SK-N-SH treated with all-trans-retinoic acid at 6 μM for 48 hours (cell line): ENCODE measurements at regions not wholly inside any gene's neighbourhood (a gene's known extent, or its start where the extent isn't known, plus 50 kb on each side); places are given as distances from the start of the nearest gene placed in this dataset.
"Not testable (repeated sequence)": the region's sequence is repeated elsewhere in the genome, so short reads cannot be mapped to it uniquely, and the experiment has no call there.

Experiments
- ATAC-seq: fragments of 200-7000 bp; cut with Tn5 transposase; 3 replicates; pipeline ENCODE4 v1.9.1; 2020; ENCODE audit warnings: mild to moderate bottlenecking, moderate library complexity
- ARNTL ChIP-seq: fragments of 450-650 bp; formaldehyde crosslinking; IDR thresholded peaks from 2 replicates; pipeline ENCODE4 v1.5.0; 2020; ENCODE audit warnings: low read depth, mild to moderate bottlenecking, moderate library complexity, borderline replicate concordance
- BACH2 ChIP-seq: fragments of 250-450 bp; sonication (Bioruptor Pico); IDR thresholded peaks from 2 replicates; pipeline ENCODE4 v1.9.0; 2021; ENCODE audit warnings: mild to moderate bottlenecking, borderline replicate concordance
- CSDC2 ChIP-seq: fragments of 250-450 bp; sonication (Bioruptor Pico); IDR thresholded peaks from 2 replicates; pipeline ENCODE4 v1.5.0; 2020; ENCODE audit warnings: mild to moderate bottlenecking, moderate library complexity
- ESRRG ChIP-seq: fragments of 250-450 bp; sonication (Bioruptor Pico); IDR thresholded peaks from 2 replicates; pipeline ENCODE4 v1.6.1; 2021; ENCODE audit warnings: mild to moderate bottlenecking
- GLIS3 ChIP-seq: fragments of 250-450 bp; sonication (Bioruptor Pico); IDR thresholded peaks from 2 replicates; pipeline ENCODE4 v1.5.0; 2020; ENCODE audit warnings: mild to moderate bottlenecking, moderate library complexity
- ISL1 ChIP-seq: fragments of 250-450 bp; sonication (Bioruptor Pico); IDR thresholded peaks from 2 replicates; pipeline ENCODE4 v2.1.2; 2022; ENCODE audit warnings: mild to moderate bottlenecking, moderate library complexity
- OSR1 ChIP-seq: fragments of 250-450 bp; sonication (Bioruptor Pico); IDR thresholded peaks from 2 replicates; pipeline ENCODE4 v1.8.0; 2022; ENCODE audit warnings: moderate library complexity, mild to moderate bottlenecking, inconsistent platforms
- PATZ1 ChIP-seq: fragments of 250-450 bp; sonication (Bioruptor Pico); IDR thresholded peaks from 2 replicates; pipeline ENCODE4 v1.8.0; 2020; ENCODE audit warnings: mild to moderate bottlenecking, moderate library complexity, borderline replicate concordance
- POU6F1 ChIP-seq: fragments of 250-450 bp; sonication (Bioruptor Pico); IDR thresholded peaks from 2 replicates; pipeline ENCODE4 v1.8.0; 2021; ENCODE audit warnings: low read depth, mild to moderate bottlenecking, moderate library complexity, borderline replicate concordance
- PPARA ChIP-seq: fragments of 250-450 bp; sonication (Bioruptor Pico); IDR thresholded peaks from 2 replicates; pipeline ENCODE4 v1.5.0; 2020; ENCODE audit warnings: mild to moderate bottlenecking, borderline replicate concordance
- RARB ChIP-seq: fragments of 250-450 bp; sonication (Bioruptor Pico); IDR thresholded peaks from 2 replicates; pipeline ENCODE4 v1.8.0; 2021; ENCODE audit warnings: mild to moderate bottlenecking, moderate library complexity
- SNAI2 ChIP-seq: fragments of 250-450 bp; sonication (Bioruptor Pico); IDR thresholded peaks from 2 replicates; pipeline ENCODE4 v1.5.0; 2020; ENCODE audit warnings: mild to moderate bottlenecking, moderate library complexity
- TCF4 ChIP-seq: fragments of 250-450 bp; sonication (Bioruptor Pico); IDR thresholded peaks from 2 replicates; pipeline ENCODE4 v1.8.0; 2021; ENCODE audit warnings: mild to moderate bottlenecking, moderate library complexity, borderline replicate concordance
- TOX ChIP-seq: fragments of 250-450 bp; sonication (Bioruptor Pico); IDR thresholded peaks from 2 replicates; pipeline ENCODE4 v1.8.0; 2021; ENCODE audit warnings: mild to moderate bottlenecking, moderate library complexity, borderline replicate concordance
- TSHZ2 ChIP-seq: fragments of 250-450 bp; sonication (Bioruptor Pico); IDR thresholded peaks from 2 replicates; pipeline ENCODE4 v1.5.0; 2020; ENCODE audit warnings: mild to moderate bottlenecking, moderate library complexity
- ZC3H10 ChIP-seq: fragments of 250-450 bp; sonication (Bioruptor Pico); IDR thresholded peaks from 2 replicates; pipeline ENCODE4 v1.5.1; 2021; ENCODE audit warnings: mild to moderate bottlenecking, moderate library complexity
- ZFP30 ChIP-seq: fragments of 450-650 bp; formaldehyde crosslinking; IDR thresholded peaks from 2 replicates; pipeline ENCODE4 v1.5.0; 2022; ENCODE audit warnings: mild to moderate bottlenecking, moderate library complexity
- ZNF565 ChIP-seq: fragments of 450-650 bp; formaldehyde crosslinking; conservative IDR thresholded peaks from 2 replicates; pipeline ENCODE4 v1.5.0; 2020; ENCODE audit warnings: low read depth, mild to moderate bottlenecking, moderate library complexity
- ZNF70 ChIP-seq: fragments of 450-650 bp; formaldehyde crosslinking; IDR thresholded peaks from 2 replicates; pipeline ENCODE4 v1.5.0; 2020; ENCODE audit warnings: mild to moderate bottlenecking, moderate library complexity
- ZNF8 ChIP-seq: fragments of 450-650 bp; formaldehyde crosslinking; IDR thresholded peaks from 2 replicates; pipeline ENCODE4 v1.5.0; 2020; ENCODE audit warnings: mild to moderate bottlenecking, moderate library complexity
- TF ChIP-seq, protein P1 (sequence below): fragments of 250-450 bp; sonication (Bioruptor Pico); IDR thresholded peaks from 2 replicates; pipeline ENCODE4 v1.5.1; 2021; ENCODE audit warnings: mild to moderate bottlenecking, moderate library complexity

DNA sequence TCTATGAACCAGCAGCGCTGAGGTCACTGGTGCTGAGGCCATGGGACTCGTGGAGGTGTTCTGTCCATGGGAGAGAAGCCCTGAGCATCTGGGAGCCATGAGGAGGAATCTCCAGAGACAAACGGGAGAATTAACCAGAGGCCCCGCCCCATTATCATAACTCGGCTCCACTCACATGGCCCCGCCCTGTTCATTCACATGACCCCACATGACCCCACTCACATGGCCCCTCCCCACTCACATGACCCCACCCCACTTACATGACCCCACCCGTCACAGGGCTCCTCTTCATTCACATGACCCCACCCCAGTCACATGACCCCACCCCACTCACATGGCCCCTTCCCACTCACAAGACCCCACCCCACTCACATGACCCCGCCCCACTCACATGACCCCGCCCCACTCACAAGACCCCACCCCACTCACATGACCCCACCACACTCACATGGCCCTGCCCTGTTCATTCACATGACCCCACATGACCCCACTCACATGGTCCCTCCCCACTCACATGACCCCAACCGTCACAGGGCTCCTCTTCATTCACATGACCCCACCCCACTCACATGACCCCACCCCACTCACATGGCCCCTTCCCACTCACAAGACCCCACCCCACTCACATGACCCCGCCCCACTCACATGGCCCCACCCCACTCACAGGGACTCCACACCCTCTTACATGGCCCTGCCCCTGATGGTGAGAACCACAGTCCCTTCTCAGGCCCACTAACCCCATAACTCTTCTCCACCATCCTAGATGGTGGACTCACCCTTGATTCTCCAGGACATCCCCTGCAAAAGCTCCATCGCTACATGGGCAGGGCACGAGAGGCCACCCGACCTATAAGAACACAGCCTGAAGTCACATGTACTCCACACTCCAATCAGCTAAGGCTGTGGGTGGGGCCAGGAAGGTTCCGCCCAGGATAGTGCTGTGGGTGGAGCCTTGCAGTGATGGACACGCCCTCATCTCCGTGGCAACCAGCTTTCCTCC is 151.1 kb upstream of the SFSWAP start:
- TF ChIP-seq ESRRG (CRISPR knock-in tag), result no peak
- TF ChIP-seq, protein P1, sequence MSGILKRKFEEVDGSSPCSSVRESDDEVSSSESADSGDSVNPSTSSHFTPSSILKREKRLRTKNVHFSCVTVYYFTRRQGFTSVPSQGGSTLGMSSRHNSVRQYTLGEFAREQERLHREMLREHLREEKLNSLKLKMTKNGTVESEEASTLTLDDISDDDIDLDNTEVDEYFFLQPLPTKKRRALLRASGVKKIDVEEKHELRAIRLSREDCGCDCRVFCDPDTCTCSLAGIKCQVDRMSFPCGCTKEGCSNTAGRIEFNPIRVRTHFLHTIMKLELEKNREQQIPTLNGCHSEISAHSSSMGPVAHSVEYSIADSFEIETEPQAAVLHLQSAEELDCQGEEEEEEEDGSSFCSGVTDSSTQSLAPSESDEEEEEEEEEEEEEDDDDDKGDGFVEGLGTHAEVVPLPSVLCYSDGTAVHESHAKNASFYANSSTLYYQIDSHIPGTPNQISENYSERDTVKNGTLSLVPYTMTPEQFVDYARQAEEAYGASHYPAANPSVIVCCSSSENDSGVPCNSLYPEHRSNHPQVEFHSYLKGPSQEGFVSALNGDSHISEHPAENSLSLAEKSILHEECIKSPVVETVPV, result no peak
- TF ChIP-seq TOX (CRISPR knock-in tag), result no peak
- TF ChIP-seq SNAI2, result no peak
- TF ChIP-seq GLIS3, result no peak
- TF ChIP-seq ZFP30, result no peak
- no peak for TF ChIP-seq OSR1 (CRISPR knock-in tag)
- no peak for TF ChIP-seq ZC3H10 (CRISPR knock-in tag)
- TF ChIP-seq, all 23 proteins: peak for 0
- ATAC-seq, result no peak

DNA sequence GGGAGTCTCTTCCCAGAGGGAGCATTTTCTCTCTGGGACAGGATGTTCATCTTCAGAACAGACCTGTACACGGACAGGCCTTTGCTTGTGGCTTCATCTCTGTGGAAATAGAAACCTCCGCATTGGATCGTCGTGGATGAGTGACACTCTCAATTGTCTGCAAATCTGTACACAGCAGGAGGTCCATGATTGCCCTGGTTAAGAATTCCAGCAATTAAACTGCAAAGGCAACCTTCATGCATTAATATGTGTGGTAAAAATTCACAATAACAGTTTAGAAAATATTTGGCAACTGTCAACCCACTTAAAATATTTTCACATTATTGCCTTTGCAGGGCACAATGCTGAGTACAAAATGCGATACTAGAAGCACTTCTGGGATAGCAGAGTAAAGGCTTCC is 149.8 kb upstream of the SFSWAP start:
- ATAC-seq, result no peak
- TF ChIP-seq ZC3H10 (CRISPR knock-in tag) (no peak), ZNF70 (CRISPR knock-in tag) (no peak), SNAI2 (no peak), TCF4 (CRISPR knock-in tag) (no peak), PPARA (CRISPR knock-in tag) (no peak), ZFP30 (no peak), ISL1 (CRISPR knock-in tag) (no peak), ZNF8 (CRISPR knock-in tag) (no peak), RARB (no peak), CSDC2 (CRISPR knock-in tag) (no peak)

DNA sequence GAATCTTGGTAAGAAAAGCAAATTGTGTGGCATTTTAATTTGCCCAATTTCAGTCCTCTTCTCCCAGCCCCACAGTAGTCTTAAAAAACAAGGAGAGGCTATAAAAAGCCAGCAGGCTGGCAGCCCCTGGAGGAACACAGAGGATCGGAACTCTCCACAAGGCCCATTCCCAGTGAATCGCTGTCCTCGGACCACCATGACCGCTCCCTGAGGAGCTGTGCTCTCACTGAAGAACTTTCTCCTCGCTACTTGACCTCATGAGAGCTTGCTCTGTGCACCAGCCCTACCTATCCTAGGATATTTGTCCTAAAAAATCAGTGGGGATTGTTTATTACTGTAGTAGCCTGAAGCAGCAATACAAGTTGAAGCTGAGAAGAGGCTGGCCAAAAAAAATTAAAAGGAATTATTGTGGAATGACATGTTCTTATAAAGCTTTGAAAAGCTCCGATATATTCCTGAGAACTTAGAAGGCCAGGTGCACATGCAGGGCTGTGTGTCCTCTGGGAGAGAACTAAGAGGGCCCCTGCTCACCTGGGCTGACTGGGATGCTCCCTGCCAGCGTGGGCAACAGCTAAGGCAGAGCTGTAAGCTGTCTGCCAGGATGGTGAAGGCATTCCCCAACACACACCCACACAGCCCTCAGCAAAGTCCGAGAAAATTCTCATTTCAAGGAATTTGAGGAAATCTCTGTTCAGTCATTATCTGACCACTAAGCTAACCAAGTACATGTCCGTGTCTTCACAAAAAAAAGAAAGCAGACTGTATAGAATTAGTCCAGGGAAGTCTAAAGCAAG is 148.8 kb upstream of the SFSWAP start:
- TF ChIP-seq ZFP30 (no peak), ARNTL (CRISPR knock-in tag) (no peak), POU6F1 (CRISPR knock-in tag) (no peak), ISL1 (CRISPR knock-in tag) (no peak), GLIS3 (no peak), BACH2 (no peak), OSR1 (CRISPR knock-in tag) (no peak), ZC3H10 (CRISPR knock-in tag) (no peak), PATZ1 (CRISPR knock-in tag) (no peak), ZNF70 (CRISPR knock-in tag) (no peak), CSDC2 (CRISPR knock-in tag) (no peak), RARB (no peak), ZNF565 (CRISPR knock-in tag) (no peak), ZNF8 (CRISPR knock-in tag) (no peak), ESRRG (CRISPR knock-in tag) (no peak)
- TF ChIP-seq, all 23 proteins: peak for 0
- ATAC-seq, result no peak

DNA sequence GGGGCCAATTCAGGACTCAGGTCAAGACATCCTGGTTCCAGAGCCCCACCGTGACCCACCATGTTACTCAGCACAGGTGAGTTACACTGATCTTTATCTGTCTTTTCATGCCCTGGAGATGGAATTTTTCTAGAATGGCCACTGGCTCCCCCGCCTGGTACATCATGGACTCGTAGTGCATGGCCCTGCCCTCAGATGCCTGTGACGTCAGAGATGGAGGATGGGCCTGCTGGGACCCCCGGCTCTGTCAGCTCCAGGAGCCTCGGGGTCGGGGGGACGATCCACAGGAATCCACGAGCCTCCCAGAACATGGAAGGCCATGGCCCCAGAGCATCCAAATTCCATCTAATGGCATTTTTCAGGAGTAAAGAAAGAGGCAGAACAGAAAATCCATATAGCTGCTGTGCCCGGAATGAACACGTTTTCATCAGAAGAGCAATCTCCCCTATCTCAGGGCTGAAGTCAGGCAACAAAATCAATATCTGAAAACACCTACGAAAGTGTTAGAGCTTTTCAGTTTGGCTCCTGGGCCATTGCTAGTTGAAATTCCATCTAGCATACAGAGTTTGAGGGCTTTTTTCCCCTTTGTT is 146.7 kb upstream of the SFSWAP start:
- ATAC-seq, result not testable (repeated sequence)

DNA sequence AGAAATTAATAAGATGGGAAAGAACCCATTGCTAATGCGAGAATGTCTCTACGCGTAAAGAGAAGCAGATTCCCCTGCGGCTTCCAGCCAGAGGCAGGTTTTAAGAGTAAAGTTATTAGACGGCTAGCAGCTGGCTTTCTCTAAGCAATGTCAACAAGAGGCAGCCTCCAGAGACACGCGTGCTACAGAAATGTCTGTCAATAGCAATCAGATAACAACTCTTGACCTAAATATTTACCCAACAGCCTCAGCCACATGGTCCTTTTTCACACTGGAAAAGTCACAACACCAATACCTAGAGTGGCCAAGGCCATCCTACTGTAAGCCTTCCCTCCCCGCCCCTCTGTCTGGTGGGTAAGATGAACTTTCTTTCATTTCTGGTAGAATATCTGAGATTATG is 146.0 kb upstream of the SFSWAP start:
- no peak for ATAC-seq
- no peak for TF ChIP-seq TOX (CRISPR knock-in tag)
- TF ChIP-seq ZNF8 (CRISPR knock-in tag), result no peak
- no peak for TF ChIP-seq CSDC2 (CRISPR knock-in tag)
- TF ChIP-seq ZNF565 (CRISPR knock-in tag), result no peak
- no peak for TF ChIP-seq ZC3H10 (CRISPR knock-in tag)
- no peak for TF ChIP-seq TCF4 (CRISPR knock-in tag)
- no peak for TF ChIP-seq PATZ1 (CRISPR knock-in tag)
- no peak for TF ChIP-seq BACH2
- TF ChIP-seq GLIS3, result no peak
- TF ChIP-seq ESRRG (CRISPR knock-in tag), result no peak
- no peak for TF ChIP-seq TSHZ2 (CRISPR knock-in tag)
- TF ChIP-seq ARNTL (CRISPR knock-in tag), result no peak
